GM12873 (cell line): ENCODE measurements at regions not wholly inside any gene's neighbourhood (a gene's known extent, or its start where the extent isn't known, plus 50 kb on each side); places are given as distances from the start of the nearest gene placed in this dataset.

Source experiments
- TF ChIP-seq, protein P1 (sequence below): IDR thresholded peaks from 2 replicates; pipeline ENCODE4 v1.5.1; 2012; ENCODE audit warnings: low read depth, mild to moderate bottlenecking, moderate library complexity, low read length, control low read depth; ENCODE audit not compliant: insufficient read depth; ENCODE audit errors: missing control alignments

DNA sequence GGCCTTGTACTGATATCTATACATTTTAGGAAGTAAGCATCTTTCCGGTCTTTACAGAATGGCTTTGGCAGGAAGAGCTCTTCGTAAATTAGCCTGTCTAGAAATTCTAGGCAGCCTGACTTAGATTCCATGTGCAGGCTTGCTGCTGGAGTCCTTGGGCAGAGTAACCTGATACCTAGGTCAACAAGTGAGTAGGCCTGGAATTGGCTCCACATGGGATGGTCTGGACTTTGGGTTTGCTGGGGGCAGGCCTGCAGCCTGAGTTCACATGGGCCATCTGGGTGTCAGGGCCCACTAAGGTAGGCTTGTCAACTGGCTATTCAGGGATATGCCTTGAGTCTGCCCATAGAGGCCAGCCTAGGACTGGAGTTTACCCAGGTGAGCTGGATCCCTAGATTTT is 59.6 kb upstream of the CYYR1 start:
- TF ChIP-seq, protein P1, sequence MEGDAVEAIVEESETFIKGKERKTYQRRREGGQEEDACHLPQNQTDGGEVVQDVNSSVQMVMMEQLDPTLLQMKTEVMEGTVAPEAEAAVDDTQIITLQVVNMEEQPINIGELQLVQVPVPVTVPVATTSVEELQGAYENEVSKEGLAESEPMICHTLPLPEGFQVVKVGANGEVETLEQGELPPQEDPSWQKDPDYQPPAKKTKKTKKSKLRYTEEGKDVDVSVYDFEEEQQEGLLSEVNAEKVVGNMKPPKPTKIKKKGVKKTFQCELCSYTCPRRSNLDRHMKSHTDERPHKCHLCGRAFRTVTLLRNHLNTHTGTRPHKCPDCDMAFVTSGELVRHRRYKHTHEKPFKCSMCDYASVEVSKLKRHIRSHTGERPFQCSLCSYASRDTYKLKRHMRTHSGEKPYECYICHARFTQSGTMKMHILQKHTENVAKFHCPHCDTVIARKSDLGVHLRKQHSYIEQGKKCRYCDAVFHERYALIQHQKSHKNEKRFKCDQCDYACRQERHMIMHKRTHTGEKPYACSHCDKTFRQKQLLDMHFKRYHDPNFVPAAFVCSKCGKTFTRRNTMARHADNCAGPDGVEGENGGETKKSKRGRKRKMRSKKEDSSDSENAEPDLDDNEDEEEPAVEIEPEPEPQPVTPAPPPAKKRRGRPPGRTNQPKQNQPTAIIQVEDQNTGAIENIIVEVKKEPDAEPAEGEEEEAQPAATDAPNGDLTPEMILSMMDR: no peak

DNA sequence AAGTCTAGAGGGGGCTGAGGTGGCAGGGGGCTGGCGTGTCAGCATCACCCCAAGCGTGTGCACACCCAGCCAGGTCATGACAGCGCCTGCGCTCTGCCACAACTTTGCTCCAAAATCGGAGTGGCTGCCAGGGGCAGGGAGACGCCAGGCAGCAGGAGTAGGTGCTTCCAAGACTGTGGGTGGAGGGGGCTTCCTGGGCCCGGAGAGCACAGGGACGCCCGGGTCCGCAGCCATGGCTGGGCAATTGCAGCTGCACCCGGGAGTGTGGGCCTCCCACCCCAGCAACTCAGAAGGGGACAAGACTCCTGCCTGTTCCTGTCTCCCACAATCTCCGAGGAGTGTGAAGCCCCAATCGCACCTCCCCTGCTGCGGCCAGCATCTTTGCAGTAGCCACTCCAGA is 53.1 kb upstream of the CYYR1 start:
- TF ChIP-seq, protein P1: no peak

DNA sequence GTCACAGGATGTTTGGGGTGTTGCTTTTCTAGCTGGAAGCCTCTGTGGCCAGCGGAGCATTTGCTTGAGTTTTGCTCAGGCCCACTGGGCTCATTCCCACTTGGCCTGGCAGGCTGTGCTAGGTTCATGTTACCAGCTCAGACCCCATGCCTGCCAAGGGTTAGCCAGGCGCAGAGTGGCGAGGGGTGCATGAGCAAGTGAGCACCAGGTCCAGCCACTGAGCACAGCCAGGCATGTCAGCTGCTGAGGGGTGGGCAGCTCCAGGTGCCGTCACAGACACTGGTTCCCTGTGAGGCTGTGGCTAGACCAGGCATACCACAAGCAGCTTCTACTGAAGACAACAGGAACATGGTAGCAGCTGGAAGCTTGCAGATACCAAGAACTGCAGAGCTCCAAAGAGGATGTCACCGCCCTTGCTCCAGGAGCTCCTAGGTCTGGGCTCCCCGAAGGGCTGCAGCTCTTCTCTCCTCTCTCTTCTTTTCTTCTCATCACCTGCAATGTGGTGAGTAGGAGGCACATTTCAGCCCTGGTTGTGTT is 52.0 kb upstream of the CYYR1 start:
- TF ChIP-seq, protein P1: no peak
